ENCODE measurements at regions not wholly inside any gene's neighbourhood (a gene's known extent, or its start where the extent isn't known, plus 50 kb on each side); places are given as distances from the start of the nearest gene placed in this dataset.

DNA sequence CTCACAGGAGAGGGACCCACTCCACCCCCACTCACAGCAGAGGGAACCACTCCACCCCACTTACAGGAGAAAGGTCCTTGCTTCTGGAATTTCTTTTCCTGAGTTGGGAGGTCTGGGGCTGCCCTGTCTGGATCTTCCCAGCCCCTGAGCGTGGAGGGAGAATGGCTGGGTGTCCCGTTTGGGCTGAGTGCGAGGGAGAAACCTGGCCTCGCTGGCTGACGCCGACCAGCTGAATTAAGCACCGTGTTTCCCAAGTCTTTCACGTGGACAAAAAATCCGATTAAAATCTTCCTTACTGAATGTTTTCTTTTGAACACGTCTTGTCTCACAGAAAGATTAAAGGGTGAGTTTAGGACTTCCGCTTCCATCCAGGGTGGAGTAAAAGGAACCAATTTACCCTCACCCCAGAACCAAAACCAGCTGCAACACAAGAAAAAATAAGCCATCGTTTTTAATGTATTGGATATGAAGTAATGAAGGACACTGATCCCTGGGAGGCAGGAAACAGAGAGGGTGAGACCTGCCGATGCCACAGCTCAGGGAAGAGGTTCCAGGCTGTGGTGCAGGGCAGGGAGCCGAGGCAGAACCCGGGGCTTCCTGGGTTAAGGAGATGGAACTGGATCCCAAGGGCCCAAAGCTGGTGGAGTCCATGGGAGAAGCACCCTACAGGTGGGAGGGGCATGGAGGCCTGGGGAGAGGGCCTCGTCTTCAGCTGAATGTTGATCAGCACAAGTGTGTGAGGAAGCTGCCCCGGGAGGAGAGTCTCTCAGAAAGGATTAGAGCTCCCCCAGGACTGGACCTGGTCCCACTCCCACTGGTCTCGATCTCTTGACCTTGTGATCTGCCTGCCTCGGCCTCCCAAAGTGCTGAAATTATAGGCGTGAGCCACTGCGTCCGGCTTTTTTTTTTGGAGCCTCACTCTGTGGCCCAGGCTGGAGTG is 60.3 kb downstream of the RTP5 start:
- Histone ChIP-seq H2AFZ (ENCODE audit: control insufficient read depth, low read depth, low read length) (no peak overlapping the region), H3K27ac (ENCODE audit: control insufficient read depth, insufficient read depth) (no peak overlapping the region), H3K4me1 (ENCODE audit: control insufficient read depth, insufficient read depth, low read length) (no peaks in the 10 kb centered on the region), H3K4me3 (no peak overlapping the region), H3K36me3 (ENCODE audit: control insufficient read depth in 2 of 2, insufficient read depth in 2 of 2, low read length in 1 of 2) (no peaks in the 10 kb centered on the region), H3K79me2 (ENCODE audit: control insufficient read depth, insufficient read depth, low read length) (no peaks in the 10 kb centered on the region), H3K9ac (ENCODE audit: control insufficient read depth, insufficient read depth, low read length) (no peak overlapping the region), H4K20me1 (ENCODE audit: control insufficient read depth, insufficient read depth) (no peaks in the 10 kb centered on the region), H3K27me3 (replicated peaks in 1 of 2; ENCODE audit: control insufficient read depth in 2 of 2, insufficient read depth in 2 of 2, low read length in 1 of 2) (no peaks in the 10 kb centered on the region), H3K9me3 (replicated peaks; ENCODE audit: control insufficient read depth, insufficient read depth, low read length) (no peaks in the 10 kb centered on the region), H3K4me2 (ENCODE audit: control insufficient read depth, insufficient read depth) (no peak overlapping the region)
- BruUV-seq (replicated peaks) = no TSS peak
- WGBS (ENCODE audit: insufficient coverage, insufficient replicate concordance, low lambda C conversion rate, missing lambda C conversion rate) = 83% methylated on average over 22 of the region's 22 CpGs
- ChIA-PET SMC1A (ENCODE audit: uncharacterized antibody, unreplicated experiment) (no interaction called here), CTCF (no interaction called here), RAD21 (ENCODE audit: unreplicated experiment) (no interaction called here), POLR2A (interaction anchor here (0.7 kb wide), 1 partner anchor 11 kb away, joined by 3 read pairs; no protein-coding TSS in a partner anchor)
- in situ Hi-C loops (cut with MboI) = no loop called here
- no peak for FAIRE-seq
- ATAC-seq = no peak
- intact Hi-C loops (cut with micrococcal nuclease; ENCODE audit: unreplicated experiment) = no loop called here
- no peak for DNase-seq (ENCODE audit: low read depth, low spot score)
- TF ChIP-seq ZNF24 (IDR thresholded peaks at IDR 0.05) (no peak), YBX1 (IDR thresholded peaks at IDR 0.05) (no peak), POLR2AphosphoS2 (IDR thresholded peaks at IDR 0.05; ENCODE audit: low read depth, low read length) (no peak), MEF2B (IDR thresholded peaks at IDR 0.05; ENCODE audit: partially characterized antibody, poor library complexity, severe bottlenecking) (no peak), CBX3 (IDR thresholded peaks at IDR 0.05; ENCODE audit: borderline replicate concordance, low read depth) (no peak), RB1 (IDR thresholded peaks at IDR 0.05; ENCODE audit: borderline replicate concordance) (no peak), SMAD5 (IDR thresholded peaks at IDR 0.05; ENCODE audit: low read depth) (no peak), RFX5 (IDR thresholded peaks at IDR 0.05; ENCODE audit: low read depth, low read length) (no peak), TCF7 (IDR thresholded peaks at IDR 0.05; ENCODE audit: borderline replicate concordance) (no peak), RUNX3 (IDR thresholded peaks at IDR 0.05; ENCODE audit: low read length) (no peak)
